GM13976 (cell line): ENCODE measurements at regions not wholly inside any gene's neighbourhood (a gene's known extent, or its start where the extent isn't known, plus 50 kb on each side); places are given as distances from the start of the nearest gene placed in this dataset.

ENCODE experiments used
- DNase-seq: peaks from one replicate; pipeline ENCODE4 v3.0.0; 2012; ENCODE audit warnings: low spot score
- in situ Hi-C: fragments of 300-500 bp; cut with MboI; formaldehyde crosslinking; loops from one replicate; pipeline ENCODE4 v1.12.0; 2022; ENCODE audit warnings: low sequenced_read_pairs, mixed read lengths, inconsistent platforms; ENCODE audit not compliant: unreplicated experiment
- TF ChIP-seq, protein P1 (sequence below): IDR thresholded peaks from 2 replicates; pipeline ENCODE4 v1.5.1; 2012; ENCODE audit warnings: borderline replicate concordance, mild to moderate bottlenecking; ENCODE audit not compliant: insufficient read depth; ENCODE audit errors: extremely low read depth, missing control alignments, control extremely low read depth

DNA sequence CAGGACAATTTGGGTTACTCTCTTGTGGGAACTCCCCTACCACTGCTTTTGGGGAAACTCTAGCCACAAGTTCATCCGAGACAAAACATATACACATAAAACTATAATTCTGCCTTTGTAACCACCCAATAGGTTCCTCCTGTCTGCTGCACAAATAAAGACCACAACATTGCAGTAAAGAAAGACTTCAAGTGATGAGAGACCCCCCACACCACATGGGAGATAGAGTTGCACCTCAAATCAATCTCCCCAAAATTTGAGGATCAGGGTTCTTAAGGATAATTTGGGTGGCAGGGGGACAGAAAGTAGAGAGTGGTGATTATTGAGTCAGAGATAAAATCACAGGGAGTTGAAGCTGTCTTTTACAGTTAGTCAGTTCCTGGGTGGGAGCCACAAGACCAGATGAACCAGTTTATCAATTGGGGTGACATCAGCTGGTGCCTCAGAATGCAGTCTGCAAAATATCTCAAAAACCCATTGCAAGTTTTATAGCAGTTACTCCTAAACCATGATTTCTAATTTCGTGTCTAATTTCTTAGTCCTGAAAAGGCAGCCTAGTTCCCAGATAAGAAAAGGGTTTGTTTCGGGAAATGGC lies 1348.5 kb downstream of the PCDH9 start:
- TF ChIP-seq, protein P1, sequence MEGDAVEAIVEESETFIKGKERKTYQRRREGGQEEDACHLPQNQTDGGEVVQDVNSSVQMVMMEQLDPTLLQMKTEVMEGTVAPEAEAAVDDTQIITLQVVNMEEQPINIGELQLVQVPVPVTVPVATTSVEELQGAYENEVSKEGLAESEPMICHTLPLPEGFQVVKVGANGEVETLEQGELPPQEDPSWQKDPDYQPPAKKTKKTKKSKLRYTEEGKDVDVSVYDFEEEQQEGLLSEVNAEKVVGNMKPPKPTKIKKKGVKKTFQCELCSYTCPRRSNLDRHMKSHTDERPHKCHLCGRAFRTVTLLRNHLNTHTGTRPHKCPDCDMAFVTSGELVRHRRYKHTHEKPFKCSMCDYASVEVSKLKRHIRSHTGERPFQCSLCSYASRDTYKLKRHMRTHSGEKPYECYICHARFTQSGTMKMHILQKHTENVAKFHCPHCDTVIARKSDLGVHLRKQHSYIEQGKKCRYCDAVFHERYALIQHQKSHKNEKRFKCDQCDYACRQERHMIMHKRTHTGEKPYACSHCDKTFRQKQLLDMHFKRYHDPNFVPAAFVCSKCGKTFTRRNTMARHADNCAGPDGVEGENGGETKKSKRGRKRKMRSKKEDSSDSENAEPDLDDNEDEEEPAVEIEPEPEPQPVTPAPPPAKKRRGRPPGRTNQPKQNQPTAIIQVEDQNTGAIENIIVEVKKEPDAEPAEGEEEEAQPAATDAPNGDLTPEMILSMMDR, result no peak
- DNase-seq, result no peak
- in situ Hi-C loops, result no loop called here

DNA sequence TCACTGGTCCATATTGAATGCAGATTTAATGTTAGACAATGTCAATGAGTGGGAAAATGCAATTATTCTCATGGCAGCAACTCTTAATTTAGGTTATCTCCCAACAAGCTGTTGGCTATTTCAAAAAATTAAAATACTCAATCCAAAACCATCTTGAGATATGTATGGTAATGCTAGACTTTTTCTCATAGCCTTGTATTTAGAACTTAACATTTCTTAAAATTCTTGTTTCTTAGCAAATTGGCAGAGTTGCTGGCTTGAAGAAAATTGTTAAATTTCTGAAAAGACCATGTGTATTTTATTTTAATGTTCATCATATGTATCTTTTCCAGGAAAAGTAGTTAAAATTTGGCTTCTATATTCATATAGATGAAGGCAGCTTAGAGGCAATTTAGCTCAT lies 1355.1 kb downstream of the PCDH9 start:
- no peak for DNase-seq
- TF ChIP-seq, protein P1, result no peak
- in situ Hi-C loops, result no loop called here

DNA sequence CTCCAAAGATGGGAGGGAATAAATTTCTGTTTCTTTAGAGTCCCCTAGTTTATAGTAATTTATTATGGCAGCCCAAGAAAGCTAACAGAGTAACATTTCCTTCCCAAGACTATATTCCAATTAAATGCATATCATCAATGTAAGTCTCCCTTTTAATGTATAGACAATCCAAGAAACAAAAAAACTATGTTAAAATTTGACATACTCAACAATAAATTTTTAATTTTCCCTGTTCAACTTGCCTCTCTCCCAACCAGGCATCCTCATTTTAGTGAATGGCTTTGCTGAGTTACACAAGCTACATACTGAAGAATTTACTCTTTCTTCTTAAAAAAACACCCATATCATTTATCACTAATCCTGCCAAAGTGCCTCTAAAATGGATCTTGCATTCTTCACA lies 1357.7 kb downstream of the PCDH9 start:
- DNase-seq, result no peak
- in situ Hi-C loops, result no loop called here
- TF ChIP-seq, protein P1, result no peak

DNA sequence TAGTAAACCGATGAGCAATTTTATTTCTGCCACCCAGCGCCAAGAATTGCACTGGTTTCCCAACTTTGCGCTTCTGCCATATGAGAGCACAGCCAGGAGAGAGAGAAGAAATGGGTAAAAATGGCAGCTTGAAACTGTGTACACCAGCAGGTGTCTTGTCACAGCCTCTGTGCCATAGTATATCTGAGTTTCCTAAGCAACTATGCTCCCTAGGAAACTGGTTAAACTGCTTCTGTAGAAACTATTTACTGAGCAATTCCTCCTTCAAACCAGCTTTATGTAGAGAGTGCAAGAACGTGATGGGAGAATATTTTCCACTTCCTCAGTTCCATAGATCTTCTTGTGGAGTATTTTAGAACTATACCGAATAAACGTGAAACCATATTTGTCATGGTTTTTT lies 1361.3 kb downstream of the PCDH9 start:
- no peak for DNase-seq
- TF ChIP-seq, protein P1, result no peak
- in situ Hi-C loops, result no loop called here

DNA sequence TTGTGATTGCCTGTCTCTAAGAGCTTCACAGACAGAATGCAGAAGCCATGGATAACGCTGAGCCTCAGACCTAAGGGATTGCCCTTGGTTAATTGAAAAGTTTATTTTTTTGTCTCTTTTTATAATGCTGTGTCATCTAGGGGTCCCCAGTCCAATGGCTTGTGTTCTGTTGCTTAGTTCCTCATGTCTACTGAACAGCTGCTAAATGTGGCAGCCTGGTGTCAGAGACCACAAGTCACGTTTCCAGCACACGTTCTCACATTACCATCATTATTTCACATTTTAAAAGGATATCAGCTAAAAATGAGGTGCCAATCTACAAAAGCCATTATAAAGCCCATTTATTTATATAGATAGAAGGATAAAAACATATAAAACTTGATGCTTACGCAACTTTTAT lies 1362.0 kb downstream of the PCDH9 start:
- in situ Hi-C loops, result no loop called here
- no peak for DNase-seq
- TF ChIP-seq, protein P1, result no peak

DNA sequence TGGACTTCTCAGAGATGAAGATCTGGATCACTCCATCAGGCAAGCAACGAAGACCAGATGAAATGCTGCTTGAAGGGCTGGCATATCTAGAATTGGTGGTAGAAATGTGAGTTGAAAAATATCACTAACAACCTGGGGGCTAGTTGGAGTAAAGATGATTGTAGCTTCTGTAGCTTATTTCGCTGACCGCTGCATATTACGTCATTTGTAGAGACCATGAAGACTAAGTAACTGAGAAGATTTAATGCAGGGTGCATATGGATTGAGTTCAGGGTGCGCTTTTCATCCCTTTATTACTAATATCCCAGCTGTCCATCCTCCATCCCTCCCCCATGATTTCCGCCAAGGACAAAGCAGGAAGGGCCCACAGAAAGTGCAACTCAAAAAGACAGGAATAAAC lies 1364.0 kb downstream of the PCDH9 start:
- DNase-seq, result no peak
- TF ChIP-seq, protein P1, result no peak
- in situ Hi-C loops, result no loop called here
